ENCODE measurements at regions not wholly inside any gene's neighbourhood (a gene's known extent, or its start where the extent isn't known, plus 50 kb on each side); places are given as distances from the start of the nearest gene placed in this dataset.
A peak's percentile ranks its signal among the peaks of the same experiment; 100 is the strongest.

DNA sequence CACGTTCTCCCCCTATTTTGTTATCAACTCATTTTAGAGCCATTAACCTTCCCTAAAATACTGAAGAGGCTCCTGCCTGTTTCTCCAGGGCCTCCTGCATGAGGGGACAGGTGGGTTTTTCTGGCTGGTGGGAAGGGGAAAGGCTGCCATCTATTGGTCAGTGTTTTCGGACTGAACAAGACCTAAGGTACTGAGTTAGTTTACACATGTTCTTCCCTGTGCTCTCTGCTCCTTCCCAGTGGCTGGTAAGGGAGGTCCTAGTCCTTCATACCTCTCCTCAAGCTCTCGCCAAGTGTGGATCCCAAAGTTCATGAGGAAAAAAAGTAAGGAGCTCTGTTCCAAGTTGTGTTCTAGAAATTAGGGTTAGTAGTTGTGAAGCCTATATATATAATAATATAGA is 357.5 kb downstream of the FSCB start:
- DNase-seq (ENCODE audit: low spot score): peak; percentile 70

DNA sequence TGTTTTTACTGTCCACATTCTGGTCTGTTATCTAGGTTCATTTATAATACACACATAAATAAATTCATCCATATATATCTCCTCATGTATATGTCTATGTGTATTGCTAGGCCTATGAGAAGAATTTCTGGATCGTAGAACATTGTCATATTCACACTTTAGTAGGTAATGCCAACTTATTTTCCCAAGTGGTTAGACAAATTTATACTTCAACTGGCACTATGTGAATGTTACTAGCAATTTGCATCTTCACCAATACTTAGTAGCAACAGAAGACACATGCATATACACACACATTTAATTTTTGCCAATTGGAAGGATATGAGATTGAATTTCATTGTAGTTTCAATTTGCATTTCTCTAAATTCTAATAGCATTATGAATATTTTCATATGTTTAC is 365.1 kb downstream of the FSCB start:
- no peak for DNase-seq (ENCODE audit: low spot score)

DNA sequence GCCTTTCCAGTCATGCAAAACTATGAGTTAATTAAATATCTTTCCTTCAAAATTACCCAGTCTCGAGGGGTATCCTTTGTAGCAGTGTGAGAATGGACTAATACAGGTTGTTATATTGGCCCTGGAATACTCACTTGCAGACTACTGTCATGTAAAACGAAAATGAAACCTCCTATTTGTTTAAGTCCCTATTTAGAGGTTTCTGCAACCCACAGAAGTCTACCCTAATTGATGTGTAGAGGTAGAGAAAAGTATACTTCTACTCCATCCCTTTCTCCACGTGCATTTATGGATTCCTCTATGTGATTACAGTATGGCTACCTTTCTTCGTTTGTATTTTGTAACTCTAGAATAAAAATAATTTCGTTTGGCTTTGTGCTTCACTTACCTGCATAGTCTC is 371.1 kb downstream of the FSCB start:
- no peak for DNase-seq (ENCODE audit: low spot score)

GRCh38 chr14:44131861-44132260 is 375.2 kb downstream of the FSCB start:
- DNase-seq (ENCODE audit: low spot score): no peak

DNA sequence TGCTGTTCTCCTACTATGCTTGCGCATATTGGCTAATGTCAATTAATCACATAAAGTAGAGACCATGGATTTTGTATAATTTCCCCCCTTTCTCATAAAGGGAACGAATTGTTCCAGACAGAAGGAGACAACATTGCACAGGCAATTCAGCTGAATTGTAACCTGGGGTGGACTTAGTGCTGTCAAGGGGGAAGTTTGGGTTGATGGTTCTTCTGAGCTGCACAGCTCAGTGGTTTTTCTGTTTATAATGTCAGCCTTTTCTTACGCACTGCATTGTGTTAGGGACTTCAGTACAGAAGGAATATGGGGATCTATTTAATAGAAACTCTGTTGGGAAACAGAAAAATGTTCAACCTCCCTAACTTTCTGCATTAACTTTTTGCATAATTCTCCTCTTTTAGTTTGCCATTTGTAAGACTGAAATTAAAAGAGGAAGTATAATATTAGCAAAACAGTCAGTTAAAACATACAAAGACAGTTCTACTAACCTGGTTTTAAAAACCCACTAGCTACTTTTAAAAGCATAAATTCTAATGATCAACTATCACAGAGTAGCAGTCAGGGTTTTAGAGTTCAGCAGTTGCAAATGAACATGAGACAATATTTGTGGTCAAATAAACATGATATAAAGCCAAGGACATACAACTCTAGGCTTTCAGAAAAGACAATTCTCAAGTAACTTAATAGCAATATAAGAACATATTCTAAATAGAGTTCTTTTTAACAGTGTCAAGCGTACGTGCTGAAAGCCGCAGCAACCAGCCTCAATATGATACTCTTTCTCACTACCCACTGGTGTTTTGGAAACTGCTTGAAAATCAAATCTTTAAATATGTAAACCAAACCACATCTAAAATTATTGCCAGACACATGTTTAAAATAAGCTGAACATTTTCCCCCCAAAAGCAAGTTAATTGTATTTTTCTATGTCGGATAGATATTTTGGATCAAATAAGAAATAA is 393.0 kb downstream of the FSCB start:
- DNase-seq (ENCODE audit: low spot score): no peak

GRCh38 chr14:44112774-44113460 is 394.2 kb downstream of the FSCB start:
- DNase-seq (ENCODE audit: low spot score): peak; percentile 28

- no peak for DNase-seq (ENCODE audit: low spot score)
These were observed 398.0 kb downstream of the FSCB start for GRCh38 chr14:44109036-44109435.

DNA sequence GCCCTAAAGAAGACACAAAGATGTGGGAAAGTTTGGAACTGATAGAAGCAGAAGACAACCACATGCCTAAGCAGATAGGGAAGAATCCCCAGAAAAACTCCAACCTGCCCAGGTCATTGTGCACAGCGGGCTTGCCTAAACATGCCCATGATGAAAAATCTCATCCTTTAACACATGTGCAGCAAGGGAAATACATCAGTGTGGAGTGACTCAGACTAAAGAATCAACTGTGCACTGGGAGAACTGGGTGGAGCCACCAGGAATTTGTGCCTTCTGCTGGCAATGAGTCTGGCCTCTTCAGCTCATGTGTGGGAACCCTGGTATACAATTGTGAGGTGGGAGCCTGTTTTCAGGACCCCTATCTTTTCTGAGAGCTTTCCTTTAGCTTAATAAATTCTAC is 398.5 kb downstream of the FSCB start:
- no peak for DNase-seq (ENCODE audit: low spot score)

DNA sequence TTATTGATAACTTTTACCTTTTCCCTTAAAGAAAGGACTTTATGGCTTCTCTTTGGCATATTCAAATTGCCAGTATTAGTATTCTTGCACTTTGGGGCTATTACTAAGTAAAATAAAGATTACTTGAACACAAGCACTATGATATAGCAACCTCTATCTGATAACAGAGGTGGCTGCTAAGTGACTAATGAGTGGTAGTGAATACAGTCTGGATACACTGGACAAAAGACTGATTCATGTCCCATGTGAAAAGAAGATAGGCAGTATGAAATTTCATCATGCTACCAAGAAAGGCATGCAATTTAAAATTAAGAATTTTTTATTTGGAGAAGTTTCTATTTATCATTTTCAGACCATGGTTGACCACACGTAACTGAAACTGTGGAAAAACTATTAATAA is 399.9 kb downstream of the FSCB start:
- peak; percentile 2 for DNase-seq (ENCODE audit: low spot score)

GRCh38 chr14:44099743-44100488 is 407.2 kb downstream of the FSCB start:
- DNase-seq (ENCODE audit: low spot score): no peak

DNA sequence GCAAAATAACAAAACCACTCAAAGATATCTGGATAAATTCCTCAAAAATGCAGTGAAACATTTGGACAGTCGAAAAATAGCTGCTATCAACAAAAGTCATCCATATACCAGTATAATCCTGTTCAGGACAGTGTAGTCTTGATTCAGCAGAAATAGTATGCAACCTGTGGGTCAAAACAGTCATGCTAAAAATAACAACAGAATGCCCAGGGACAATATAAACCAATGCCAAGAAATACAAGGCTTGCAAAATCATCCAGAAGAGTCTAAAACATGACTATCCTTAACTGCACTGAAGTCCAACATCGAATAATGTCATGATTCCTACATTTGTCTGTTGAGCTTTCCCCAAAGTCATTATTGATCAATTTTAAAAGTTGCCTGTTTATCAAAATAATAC is 425.9 kb downstream of the FSCB start:
- DNase-seq (ENCODE audit: low spot score): no peak

DNA sequence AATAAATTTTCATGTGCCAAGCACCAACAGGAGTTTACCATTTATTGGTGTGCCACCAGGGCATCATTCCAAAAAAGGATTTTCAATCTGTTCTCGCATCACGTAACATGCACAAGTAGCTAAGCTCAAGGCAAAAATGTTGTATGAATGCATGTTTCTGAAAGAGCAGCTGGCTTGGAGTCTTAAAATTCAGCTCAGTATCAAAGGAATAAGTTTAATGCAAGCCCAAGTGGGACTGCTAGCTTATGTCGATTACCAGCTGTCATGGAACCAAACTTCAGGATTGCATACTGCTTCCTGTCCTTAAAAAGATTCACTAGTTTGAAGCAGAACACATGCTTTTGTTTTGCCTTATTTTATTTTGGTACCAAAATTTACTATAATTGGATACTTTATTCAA is 437.0 kb downstream of the FSCB start:
- no peak for DNase-seq (ENCODE audit: low spot score)

DNA sequence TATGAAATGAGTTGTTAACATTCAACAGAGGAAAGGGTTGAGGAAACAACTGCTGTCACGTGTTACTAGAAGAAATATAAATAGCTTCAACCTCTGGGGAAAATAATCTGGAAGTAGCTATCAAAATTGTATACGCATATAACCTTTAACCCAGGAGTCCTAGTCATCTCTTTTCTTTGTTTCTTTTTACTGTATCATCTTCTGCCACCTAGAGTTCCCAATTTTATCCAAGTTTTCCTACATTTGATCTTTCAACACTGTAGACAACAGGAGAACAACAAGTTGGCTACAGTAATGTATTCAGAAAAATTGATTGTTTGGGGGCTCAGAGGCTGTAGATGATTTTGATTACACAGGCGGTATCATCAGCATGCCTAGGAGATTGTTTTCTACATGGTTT is 453.7 kb downstream of the FSCB start:
- DNase-seq (ENCODE audit: low spot score): no peak

GRCh38 chr14:44041700-44042099 is 465.4 kb downstream of the FSCB start:
- DNase-seq (ENCODE audit: low spot score): no peak

DNA sequence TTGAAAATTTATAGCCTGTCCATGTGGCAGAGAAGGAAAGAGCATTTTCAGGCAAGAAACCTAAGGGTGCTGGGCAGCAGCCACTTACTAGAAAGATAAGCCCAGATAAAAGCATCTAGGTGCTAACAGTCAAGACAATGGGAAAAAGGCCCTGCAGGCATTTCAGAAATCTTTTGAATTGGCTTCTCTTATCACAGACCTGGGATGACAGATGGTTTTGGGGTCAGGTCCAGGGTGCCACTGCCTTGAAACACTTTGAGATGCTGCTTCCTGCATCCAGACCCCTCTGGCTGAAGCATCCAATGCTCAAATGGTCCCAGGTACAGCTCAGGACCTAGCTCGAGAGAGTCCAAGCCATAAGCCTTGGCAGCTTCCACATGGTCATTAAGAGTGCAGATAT is 466.5 kb downstream of the FSCB start:
- DNase-seq (ENCODE audit: low spot score): no peak

DNA sequence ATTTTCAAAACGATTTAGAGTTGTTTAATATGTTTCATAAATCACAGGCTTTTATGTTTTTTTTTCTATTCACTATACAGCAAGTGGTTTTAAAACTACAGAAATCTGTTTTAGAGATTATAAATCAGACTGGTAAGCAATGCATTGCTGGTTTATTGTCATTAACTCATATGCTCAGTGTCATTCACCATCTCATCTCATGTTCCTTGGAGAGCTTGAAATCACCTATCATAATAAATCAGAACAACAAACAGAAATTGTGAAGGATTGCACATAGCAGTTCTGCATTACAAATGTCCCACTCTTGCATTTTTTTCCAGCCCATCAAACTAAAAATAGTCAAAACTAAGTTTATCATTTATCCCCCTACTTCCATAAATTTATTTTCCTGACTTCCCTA is 470.8 kb downstream of the FSCB start:
- no peak for DNase-seq (ENCODE audit: low spot score)

- DNase-seq (ENCODE audit: low spot score): no peak
These were observed 471.4 kb downstream of the FSCB start for GRCh38 chr14:44035707-44036106.

DNA sequence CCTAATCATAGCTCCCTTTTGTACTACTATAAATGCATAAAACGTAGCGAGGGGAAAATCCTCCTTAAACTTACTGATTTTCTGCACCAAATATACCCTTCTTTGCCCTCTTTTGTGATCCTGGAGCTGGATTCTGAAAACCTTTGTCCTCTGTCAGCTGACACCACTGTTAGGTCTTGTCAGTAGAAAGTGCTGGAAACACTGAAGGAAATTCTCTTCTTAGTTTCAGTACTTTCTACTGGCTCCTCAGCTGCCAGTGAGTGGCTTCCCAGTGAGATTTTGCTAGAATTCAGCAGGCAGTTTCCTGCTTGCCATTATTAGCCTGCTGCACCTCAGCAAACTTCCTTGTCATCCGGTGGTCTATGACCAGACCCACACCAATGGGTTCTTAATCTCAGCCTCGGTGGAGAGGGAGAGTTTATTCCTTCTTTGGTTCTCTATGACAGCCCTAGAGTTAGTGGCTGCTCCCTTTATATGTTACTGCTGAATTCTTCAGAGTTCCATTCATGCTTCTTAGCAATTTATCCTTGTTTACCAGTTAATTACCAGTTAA is 476.2 kb downstream of the FSCB start:
- no peak for DNase-seq (ENCODE audit: low spot score)

- DNase-seq (ENCODE audit: low spot score): peak; percentile 5
These were observed 477.1 kb downstream of the FSCB start for GRCh38 chr14:44029933-44030332.

DNA sequence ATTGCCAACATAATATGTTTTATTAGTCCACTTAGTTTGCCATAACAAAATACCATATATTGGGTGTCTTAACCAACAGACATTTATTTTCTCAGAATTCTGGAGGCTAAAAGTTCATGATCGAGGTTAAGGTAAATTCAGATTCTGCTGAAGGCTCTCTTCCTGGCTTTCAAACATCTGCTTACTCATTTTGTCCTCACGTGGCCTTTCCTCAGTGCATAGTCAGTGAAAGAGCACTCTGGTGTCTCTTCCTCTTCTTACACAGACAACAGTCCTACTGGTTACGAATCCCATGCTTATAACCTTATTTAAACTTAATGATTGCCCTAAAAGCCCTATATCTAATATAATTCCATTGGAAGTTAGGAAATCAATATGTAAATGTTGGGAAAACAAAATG is 479.7 kb downstream of the FSCB start:
- no peak for DNase-seq (ENCODE audit: low spot score)

- DNase-seq (ENCODE audit: low spot score): no peak
These were observed 496.5 kb downstream of the FSCB start for GRCh38 chr14:44010595-44010994.

- no peak for DNase-seq (ENCODE audit: low spot score)
These were observed 497.0 kb downstream of the FSCB start for GRCh38 chr14:44010071-44010470.
